ENCODE measurements at regions not wholly inside any gene's neighbourhood (a gene's known extent, or its start where the extent isn't known, plus 50 kb on each side); places are given as distances from the start of the nearest gene placed in this dataset.

- TF ChIP-seq CTCF (IDR thresholded peaks at IDR 0.05; ENCODE audit: low read depth, low read length) (no peak), MAX (IDR thresholded peaks at IDR 0.05; ENCODE audit: low read depth, low read length) (no peak), POLR2A (IDR thresholded peaks at IDR 0.05; ENCODE audit: extremely low read depth, insufficient read length) (no peak)
Measured at GRCh38 chr13:69283301-69283700, 824.3 kb upstream of the ATXN8OS start.
